Fibroblast of lung (primary cell): ENCODE measurements at regions not wholly inside any gene's neighbourhood (a gene's known extent, or its start where the extent isn't known, plus 50 kb on each side); places are given as distances from the start of the nearest gene placed in this dataset.
"Not testable (repeated sequence)": the region's sequence is repeated elsewhere in the genome, so short reads cannot be mapped to it uniquely, and the experiment has no call there.

Experiments used
- DNase-seq, 2 donors: peaks; one replicate each; pipeline versions ENCODE4 v3.0.0 to v3.0.0-alpha.2; 2010; ENCODE audit warnings: low read depth in 2 of 2
- H2AFZ ChIP-seq: 2 replicates; pipeline ENCODE4 v1.5.1; 2012; ENCODE audit warnings: low read length, control low read depth, inconsistent platforms
- H3K27ac ChIP-seq: 2 replicates; pipeline ENCODE4 v1.5.1; 2011; ENCODE audit warnings: low read length, control low read depth; ENCODE audit not compliant: insufficient read depth
- H3K27me3 ChIP-seq: 2 replicates; pipeline ENCODE4 v1.5.1; 2011; ENCODE audit warnings: mild to moderate bottlenecking, low read length; ENCODE audit not compliant: control insufficient read depth, insufficient read depth
- H3K36me3 ChIP-seq: 2 replicates; pipeline ENCODE4 v1.5.1; 2011; ENCODE audit warnings: low read length; ENCODE audit not compliant: control insufficient read depth, insufficient read depth
- H3K4me1 ChIP-seq: 2 replicates; pipeline ENCODE4 v1.5.1; 2011; ENCODE audit warnings: low read length; ENCODE audit not compliant: control insufficient read depth, insufficient read depth; ENCODE audit errors: extremely low read depth
- H3K4me2 ChIP-seq: 2 replicates; pipeline ENCODE4 v1.5.1; 2011; ENCODE audit warnings: low read length, control low read depth; ENCODE audit not compliant: insufficient read depth; ENCODE audit errors: extremely low read depth
- H3K4me3 ChIP-seq, 4 experiments: fragments of 200-600 bp in 1 of 4; sonication (generic) in 1 of 4; replicated peaks in 1 of 4; 2 replicates each; pipeline ENCODE4 v1.5.1; 2011 to 2016; ENCODE audit warnings: low read length in 4 of 4, low read depth in 3 of 4, mild to moderate bottlenecking in 3 of 4, control low read depth in 2 of 4, inconsistent platforms in 1 of 4, mixed read lengths in 1 of 4; ENCODE audit not compliant: insufficient read depth in 1 of 4; ENCODE audit errors: control extremely low read depth in 1 of 4
- H3K79me2 ChIP-seq: 2 replicates; pipeline ENCODE4 v1.5.1; 2012; ENCODE audit warnings: mild to moderate bottlenecking, low read length, inconsistent platforms; ENCODE audit not compliant: control insufficient read depth, insufficient read depth
- H3K9ac ChIP-seq: 2 replicates; pipeline ENCODE4 v1.5.1; 2011; ENCODE audit warnings: mild to moderate bottlenecking, low read length, control low read depth; ENCODE audit not compliant: insufficient read depth
- H3K9me3 ChIP-seq: 2 replicates; pipeline ENCODE4 v1.5.1; 2012; ENCODE audit warnings: low read depth, low read length; ENCODE audit not compliant: control insufficient read depth, insufficient read depth
- H4K20me1 ChIP-seq: 2 replicates; pipeline ENCODE4 v1.5.1; 2011; ENCODE audit warnings: low read length; ENCODE audit not compliant: control insufficient read depth, insufficient read depth; ENCODE audit errors: extremely low read depth
- CTCF ChIP-seq, 2 donors: IDR thresholded peaks in 1 of 2; conservative IDR thresholded peaks in 1 of 2; 1 replicate in 1 of 2; 2 replicates in 1 of 2; pipeline ENCODE4 v1.5.1; 2011 to 2012; ENCODE audit warnings: low read length in 2 of 2, control low read depth in 1 of 2, inconsistent platforms in 1 of 2, low read depth in 1 of 2, mild to moderate bottlenecking in 1 of 2
- EZH2 ChIP-seq: IDR thresholded peaks from 2 replicates; pipeline ENCODE4 v1.5.1; 2012; ENCODE audit warnings: low read length, control low read depth, mild to moderate bottlenecking; ENCODE audit errors: missing control alignments

DNA sequence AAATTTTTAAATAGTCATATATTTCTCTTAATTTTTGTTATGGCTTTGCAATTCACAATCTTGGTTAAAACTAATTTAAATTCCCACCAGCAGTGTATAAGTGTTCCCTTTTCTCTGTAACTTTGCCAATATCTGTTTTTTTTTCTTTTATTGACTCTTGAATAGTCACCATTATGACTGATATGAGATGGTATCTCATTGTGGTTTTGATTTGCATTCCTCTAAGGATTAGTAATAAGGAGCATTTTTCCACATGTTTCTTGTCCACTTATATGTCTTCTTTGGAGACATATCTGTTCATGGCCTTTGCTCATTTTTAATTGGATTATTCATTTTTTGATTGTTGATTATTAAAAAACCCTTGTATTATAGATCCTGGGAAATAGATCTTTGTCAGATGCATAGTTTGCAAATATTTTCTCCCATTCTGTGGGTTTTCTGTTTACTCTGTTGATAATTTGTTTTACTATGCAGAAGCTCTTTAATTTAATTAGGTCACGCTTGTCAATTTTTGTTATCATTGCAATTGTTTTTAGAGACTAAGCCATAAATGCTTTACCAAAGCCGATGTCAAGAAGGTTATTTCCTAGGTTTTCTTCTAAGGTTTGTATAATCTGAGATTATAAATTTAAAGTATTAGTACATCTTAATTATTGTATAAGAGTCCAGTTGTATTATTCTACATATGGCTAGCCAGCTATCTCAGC lies 610.9 kb downstream of the CHSY3 start:
- TF ChIP-seq CTCF (conservative IDR thresholded peaks at IDR 0.05 in 1 of 2, IDR thresholded peaks at IDR 0.05 in 1 of 2; ENCODE audit: low read depth in 1 of 2, low read length in 2 of 2) (no peak), EZH2 (no peak)
- peak; percentile 65 to 93 for DNase-seq

DNA sequence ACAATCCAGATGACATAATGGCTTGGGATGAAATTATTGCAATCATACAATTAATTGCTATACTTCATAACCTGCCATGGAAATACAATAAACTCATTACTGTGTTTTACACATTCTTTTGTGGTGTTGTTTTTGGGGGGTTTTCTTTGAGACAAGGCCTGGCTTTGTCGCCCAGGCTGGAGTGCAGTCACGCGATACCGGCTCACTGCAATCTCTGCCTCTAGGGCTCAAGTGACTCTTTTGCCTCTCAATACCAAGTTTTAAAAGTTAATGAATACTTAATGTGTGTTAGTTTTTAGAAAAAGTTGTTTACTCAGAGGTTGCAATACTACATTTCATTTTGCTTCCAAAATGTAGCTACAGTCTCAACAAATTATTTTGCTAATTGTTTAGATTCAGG lies 598.4 kb downstream of the CHSY3 start:
- no peak overlapping the region for H3K9ac ChIP-seq
- no peak for DNase-seq
- no peaks in the 10 kb centered on the region for H3K36me3 ChIP-seq
- no peak overlapping the region for H3K4me3 ChIP-seq
- no peak overlapping the region for H3K4me2 ChIP-seq
- no peaks in the 10 kb centered on the region for H3K9me3 ChIP-seq
- no peak overlapping the region for H3K27ac ChIP-seq
- no peaks in the 10 kb centered on the region for H4K20me1 ChIP-seq
- no peaks in the 10 kb centered on the region for H3K27me3 ChIP-seq
- TF ChIP-seq CTCF (conservative IDR thresholded peaks at IDR 0.05 in 1 of 2, IDR thresholded peaks at IDR 0.05 in 1 of 2; ENCODE audit: low read depth in 1 of 2, low read length in 2 of 2), result no peak
- no peak for TF ChIP-seq EZH2
- H2AFZ ChIP-seq, result no peak overlapping the region
- no peaks in the 10 kb centered on the region for H3K4me1 ChIP-seq
- H3K79me2 ChIP-seq, result no peaks in the 10 kb centered on the region

More for the DNA sequence above, 610.9 kb downstream of the CHSY3 start:
- Histone ChIP-seq H3K4me2 (no peak overlapping the region), H4K20me1 (no peaks in the 10 kb centered on the region), H3K27ac (no peak overlapping the region), H3K36me3 (no peaks in the 10 kb centered on the region), H3K9ac (no peak overlapping the region), H3K4me1 (no peaks in the 10 kb centered on the region), H3K27me3 (no peaks in the 10 kb centered on the region), H3K4me3 (no peak overlapping the region), H3K9me3 (no peaks in the 10 kb centered on the region), H2AFZ (no peak overlapping the region), H3K79me2 (no peaks in the 10 kb centered on the region)

GRCh38 chr5:130501151-130501865 lies 597.0 kb downstream of the CHSY3 start:
- no peak for TF ChIP-seq CTCF (conservative IDR thresholded peaks at IDR 0.05 in 1 of 2, IDR thresholded peaks at IDR 0.05 in 1 of 2; ENCODE audit: low read depth in 1 of 2, low read length in 2 of 2)
- no peak for DNase-seq
- no peak overlapping the region for H3K4me2 ChIP-seq
- no peak overlapping the region for H2AFZ ChIP-seq
- no peaks in the 10 kb centered on the region for H3K36me3 ChIP-seq
- no peak overlapping the region for H3K9ac ChIP-seq
- H4K20me1 ChIP-seq, result no peaks in the 10 kb centered on the region
- H3K79me2 ChIP-seq, result no peaks in the 10 kb centered on the region
- H3K27me3 ChIP-seq, result no peaks in the 10 kb centered on the region
- H3K9me3 ChIP-seq, result no peaks in the 10 kb centered on the region
- H3K27ac ChIP-seq, result no peak overlapping the region
- H3K4me3 ChIP-seq, result no peak overlapping the region
- no peaks in the 10 kb centered on the region for H3K4me1 ChIP-seq

DNA sequence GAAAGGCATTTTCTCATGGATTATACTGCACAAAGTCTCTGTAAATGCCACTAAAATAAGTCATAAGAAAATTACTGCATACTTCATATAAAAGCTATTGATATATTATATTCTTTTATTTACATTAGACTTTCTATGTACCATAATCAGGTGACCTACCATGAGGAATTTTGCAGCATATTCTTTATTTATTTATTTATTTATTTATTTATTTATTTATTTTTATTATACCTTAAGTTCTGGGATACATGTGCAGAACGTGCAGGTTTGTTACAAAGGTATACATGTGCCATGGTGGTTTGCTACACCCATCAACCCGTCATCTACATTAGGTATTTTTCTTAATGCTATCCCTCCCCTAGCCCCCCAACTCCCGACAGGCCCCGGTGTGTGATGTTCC lies 596.2 kb downstream of the CHSY3 start:
- not testable (repeated sequence) for H3K9ac ChIP-seq, H3K36me3 ChIP-seq, H3K9me3 ChIP-seq, H3K4me3 ChIP-seq, H3K4me1 ChIP-seq, H3K27me3 ChIP-seq, H3K79me2 ChIP-seq, H3K27ac ChIP-seq, H4K20me1 ChIP-seq, H2AFZ ChIP-seq, H3K4me2 ChIP-seq, DNase-seq
